ENCODE measurements at regions not wholly inside any gene's neighbourhood (a gene's known extent, or its start where the extent isn't known, plus 50 kb on each side); places are given as distances from the start of the nearest gene placed in this dataset.

DNA sequence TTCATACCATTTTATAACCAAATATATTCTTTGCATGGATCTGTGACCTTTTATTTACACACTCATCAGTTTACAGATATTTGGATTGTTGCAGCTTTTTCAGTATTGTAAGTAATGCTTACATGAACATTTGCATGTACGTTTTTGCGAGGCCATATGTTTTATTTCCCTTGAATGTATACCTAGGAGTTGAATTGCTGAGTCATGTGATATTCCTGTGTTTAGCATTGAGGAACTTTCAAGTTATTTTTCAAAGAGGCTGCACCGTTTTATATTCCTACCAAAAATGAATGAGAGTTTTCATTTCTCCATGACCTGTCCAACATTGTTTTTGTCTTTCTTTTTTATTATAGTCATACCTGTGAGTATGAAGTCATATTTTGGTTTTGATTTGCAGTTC is 392.1 kb downstream of the CNTNAP4 start:
- no TSS peak for BruUV-seq (replicated peaks)
- Histone ChIP-seq H3K9me3 (ENCODE audit: low read length) (no peaks in the 10 kb centered on the region), H3K4me2 (ENCODE audit: low read length) (no peak overlapping the region), H3K9me2 (replicated peaks; ENCODE audit: low read length) (no peaks in the 10 kb centered on the region), H4K20me1 (ENCODE audit: low read length) (no peaks in the 10 kb centered on the region), H3K27ac (ENCODE audit: low read length) (no peak overlapping the region), H3F3A (ENCODE audit: low read length, unreplicated experiment) (no peaks in the 10 kb centered on the region), H3K4me1 (ENCODE audit: insufficient read depth, low read length) (peaks cover 21% of the 10 kb centered on the region), H3K4me3 (ENCODE audit: low read length) (no peak overlapping the region), H3K36me3 (ENCODE audit: low read depth, low read length) (no peaks in the 10 kb centered on the region), H3K27me3 (ENCODE audit: low read length) (no peaks in the 10 kb centered on the region), H2AFZ (ENCODE audit: low read length) (no peak overlapping the region), H3K79me2 (ENCODE audit: low read length) (no peaks in the 10 kb centered on the region), H3K9ac (ENCODE audit: low read length) (no peak overlapping the region)
- DNase-seq (no peak), ATAC-seq (no peak)
- POLR2A ChIA-PET (ENCODE audit: unreplicated experiment): no interaction called here
- intact Hi-C loops (cut with micrococcal nuclease): no loop called here
- CTCF ChIA-PET: no interaction called here
- TF ChIP-seq CTCF (conservative IDR thresholded peaks at IDR 0.05; ENCODE audit: low read depth, low read length) (no peak), EZH2phosphoT487 (IDR thresholded peaks at IDR 0.05; ENCODE audit: borderline replicate concordance, low read length) (no peak), EZH2 (IDR thresholded peaks at IDR 0.05; ENCODE audit: low read length, unreplicated experiment) (no peak)

- peaks cover 21% of the 10 kb centered on the region for H3K4me1 ChIP-seq (ENCODE audit: insufficient read depth, low read length)
- CTCF ChIA-PET: no interaction called here
- POLR2A ChIA-PET (ENCODE audit: unreplicated experiment): no interaction called here
- peak overlapping the region; percentile 49 for H3K4me2 ChIP-seq (ENCODE audit: low read length)
- DNase-seq (peak; percentile 77), ATAC-seq (peak; percentile 87)
- H3K36me3 ChIP-seq (ENCODE audit: low read depth, low read length): no peaks in the 10 kb centered on the region
- H2AFZ ChIP-seq (ENCODE audit: low read length): no peak overlapping the region
- H4K20me1 ChIP-seq (ENCODE audit: low read length): no peaks in the 10 kb centered on the region
- no peaks in the 10 kb centered on the region for H3K27me3 ChIP-seq (ENCODE audit: low read length)
- H3K4me3 ChIP-seq (ENCODE audit: low read length): no peak overlapping the region
- TF ChIP-seq EZH2 (IDR thresholded peaks at IDR 0.05; ENCODE audit: low read length, unreplicated experiment) (no peak), EZH2phosphoT487 (IDR thresholded peaks at IDR 0.05; ENCODE audit: borderline replicate concordance, low read length) (no peak), CTCF (conservative IDR thresholded peaks at IDR 0.05; ENCODE audit: low read depth, low read length) (no peak)
- intact Hi-C loops (cut with micrococcal nuclease): no loop called here
- peak overlapping the region; percentile 25 for H3K27ac ChIP-seq (ENCODE audit: low read length)
- no peaks in the 10 kb centered on the region for H3K79me2 ChIP-seq (ENCODE audit: low read length)
- no peaks in the 10 kb centered on the region for H3K9me2 ChIP-seq (replicated peaks; ENCODE audit: low read length)
- no peaks in the 10 kb centered on the region for H3K9me3 ChIP-seq (ENCODE audit: low read length)
- BruUV-seq (replicated peaks): no TSS peak
- no peak overlapping the region for H3K9ac ChIP-seq (ENCODE audit: low read length)
- no peaks in the 10 kb centered on the region for H3F3A ChIP-seq (ENCODE audit: low read length, unreplicated experiment)
These were observed 393.1 kb downstream of the CNTNAP4 start for GRCh38 chr16:76670125-76670857.

DNA sequence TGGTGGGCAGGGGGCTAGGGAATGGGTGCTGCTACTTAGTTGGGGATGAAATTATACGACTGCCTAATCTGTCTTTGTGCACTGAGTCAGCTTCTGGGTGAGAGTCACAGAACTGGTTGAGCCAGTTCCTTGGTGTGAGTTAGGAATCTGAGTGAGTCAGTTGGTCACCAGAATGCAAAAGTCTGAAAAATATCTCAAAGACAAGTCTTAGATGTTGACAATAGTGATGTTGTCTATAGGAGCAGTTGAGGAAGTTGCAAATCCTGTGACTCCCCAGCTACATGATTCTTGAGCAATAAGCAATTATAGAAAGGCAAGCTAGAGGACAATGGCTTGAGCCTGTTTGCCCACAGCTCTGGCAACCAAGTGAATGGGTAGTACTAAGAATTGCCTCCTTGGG is 399.2 kb downstream of the CNTNAP4 start:
- Histone ChIP-seq H4K20me1 (ENCODE audit: low read length) (no peaks in the 10 kb centered on the region), H3K4me2 (ENCODE audit: low read length) (peak overlapping the region; percentile 69), H3F3A (ENCODE audit: low read length, unreplicated experiment) (peaks cover 6% of the 10 kb centered on the region), H3K4me1 (ENCODE audit: insufficient read depth, low read length) (peaks cover 18% of the 10 kb centered on the region), H3K79me2 (ENCODE audit: low read length) (no peaks in the 10 kb centered on the region), H3K9me2 (replicated peaks; ENCODE audit: low read length) (no peaks in the 10 kb centered on the region), H3K4me3 (ENCODE audit: low read length) (no peak overlapping the region), H3K9me3 (ENCODE audit: low read length) (no peaks in the 10 kb centered on the region), H3K27me3 (ENCODE audit: low read length) (no peaks in the 10 kb centered on the region), H3K9ac (ENCODE audit: low read length) (no peak overlapping the region), H3K27ac (ENCODE audit: low read length) (peak overlapping the region; percentile 81), H2AFZ (ENCODE audit: low read length) (no peak overlapping the region), H3K36me3 (ENCODE audit: low read depth, low read length) (no peaks in the 10 kb centered on the region)
- CTCF ChIA-PET: no interaction called here
- intact Hi-C loops (cut with micrococcal nuclease): no loop called here
- POLR2A ChIA-PET (ENCODE audit: unreplicated experiment): interaction anchor here (0.5 kb wide), 1 partner anchor 292 kb away, joined by 3 read pairs; no protein-coding TSS in a partner anchor
- DNase-seq: peak; percentile 92
- peak; percentile 82 for ATAC-seq
- no TSS peak for BruUV-seq (replicated peaks)
- TF ChIP-seq CTCF (conservative IDR thresholded peaks at IDR 0.05; ENCODE audit: low read depth, low read length) (no peak), EZH2 (IDR thresholded peaks at IDR 0.05; ENCODE audit: low read length, unreplicated experiment) (no peak), EZH2phosphoT487 (IDR thresholded peaks at IDR 0.05; ENCODE audit: borderline replicate concordance, low read length) (no peak)
